GM21447 (cell line): ENCODE measurements at regions not wholly inside any gene's neighbourhood (a gene's known extent, or its start where the extent isn't known, plus 50 kb on each side); places are given as distances from the start of the nearest gene placed in this dataset.

Experiments
- ATAC-seq: cut with Tn5 transposase; IDR thresholded peaks from one replicate; pipeline ENCODE4 v1.9.1; 2021; ENCODE audit not compliant: unreplicated experiment

- no peak for ATAC-seq
Observed at GRCh38 chr21:15151385-15152103, 86.7 kb upstream of the NRIP1 start.

DNA sequence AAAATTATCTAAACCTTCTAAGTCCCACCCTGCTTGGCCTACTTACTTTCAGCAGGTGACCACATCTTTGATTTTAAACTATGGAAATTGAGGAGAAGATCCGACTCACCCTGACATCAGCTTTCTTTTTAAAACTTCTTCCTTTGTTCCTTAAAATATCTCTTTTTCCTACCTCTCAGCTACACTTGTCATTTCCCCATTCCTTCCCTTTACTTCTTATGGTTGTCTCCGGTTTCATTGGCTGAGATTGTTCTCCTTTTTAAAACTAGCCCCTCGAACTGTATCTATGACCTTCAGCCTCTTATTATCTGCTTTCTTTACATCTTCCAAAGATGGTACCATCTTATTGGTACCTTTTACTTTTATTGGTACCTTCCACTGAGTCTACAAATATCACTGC, 87.8 kb upstream of the NRIP1 start:
- ATAC-seq = no peak

DNA sequence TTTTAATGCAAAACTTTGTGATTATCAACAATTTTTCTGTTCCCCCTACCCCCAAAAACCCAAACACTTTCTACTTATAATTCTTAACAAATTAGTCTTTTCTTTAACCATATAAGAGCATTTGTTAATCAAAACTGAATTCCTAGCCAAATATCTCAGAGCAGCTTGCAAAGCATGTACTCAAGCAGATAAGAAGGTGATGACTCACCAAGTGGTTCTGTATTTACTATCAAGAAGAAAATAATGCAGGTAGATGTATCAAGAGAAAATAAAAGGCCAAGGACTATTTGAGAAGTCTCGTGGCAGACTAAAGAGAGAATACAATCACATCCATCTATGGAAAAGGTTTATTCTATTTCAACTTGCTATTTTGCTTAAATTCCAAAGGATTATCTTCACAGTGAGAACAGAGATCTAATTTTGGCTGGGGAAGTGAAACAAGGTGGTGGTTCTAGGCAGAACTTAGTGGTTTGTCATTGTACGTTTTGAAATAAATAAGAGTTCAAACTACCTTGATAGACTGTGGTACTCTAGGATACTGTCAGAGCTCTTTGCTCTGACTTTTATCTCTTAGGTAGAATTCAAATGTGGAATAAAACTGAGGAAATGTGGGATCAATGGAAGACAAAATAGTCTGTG, 94.7 kb upstream of the NRIP1 start:
- peak; percentile 76 for ATAC-seq

- no peak for ATAC-seq
Observed at GRCh38 chr21:15160136-15160535, 95.3 kb upstream of the NRIP1 start.

GRCh38 chr21:15162921-15163320, 98.1 kb upstream of the NRIP1 start:
- no peak for ATAC-seq

DNA sequence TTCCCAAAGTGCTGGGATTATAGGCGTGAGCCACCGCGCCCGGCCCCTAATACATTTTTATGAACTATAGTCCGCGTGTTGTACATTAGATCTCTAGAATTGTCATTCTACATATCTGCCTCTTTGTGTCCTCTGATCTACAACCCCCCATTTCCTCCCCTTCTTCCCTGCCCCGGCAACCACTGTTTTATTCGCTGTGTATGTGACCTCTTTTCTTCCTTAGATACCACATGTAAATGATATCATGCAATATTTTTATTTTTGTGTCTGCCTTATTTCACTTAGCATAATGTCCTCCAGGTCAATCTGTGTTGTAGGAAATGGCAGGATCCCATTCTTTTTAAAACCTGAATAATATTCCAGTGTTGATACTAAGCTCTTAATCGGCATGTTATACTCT, 99.5 kb upstream of the NRIP1 start:
- no peak for ATAC-seq

DNA sequence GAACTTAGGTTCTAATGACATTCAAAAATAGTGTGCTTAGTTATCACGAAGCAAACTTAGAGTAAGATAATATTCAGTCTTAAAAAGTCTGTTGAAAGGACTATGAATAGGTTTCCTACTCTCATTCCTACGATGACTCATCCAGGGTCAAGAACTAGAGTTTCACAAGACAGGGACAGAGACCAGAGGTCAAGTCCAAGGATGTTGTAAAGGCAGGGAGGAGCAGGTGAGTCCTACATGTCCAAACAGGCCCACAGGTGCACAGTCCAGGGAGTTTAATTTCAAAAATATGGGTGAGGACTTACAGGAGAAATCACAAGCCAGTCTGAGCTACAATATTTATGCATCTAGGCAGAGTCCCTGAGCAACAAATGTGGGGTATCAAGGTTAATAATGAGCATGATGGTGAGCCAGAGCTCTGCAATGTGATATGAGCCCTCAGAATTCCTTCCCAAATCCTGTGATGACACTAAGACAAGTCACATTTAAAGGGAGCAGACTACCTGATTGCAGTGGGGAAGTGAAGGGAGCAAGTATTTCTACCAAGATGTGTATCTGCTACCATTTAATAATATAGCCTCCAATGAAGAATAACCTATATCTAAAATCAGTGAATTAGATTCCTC, 100.0 kb upstream of the NRIP1 start:
- no peak for ATAC-seq

DNA sequence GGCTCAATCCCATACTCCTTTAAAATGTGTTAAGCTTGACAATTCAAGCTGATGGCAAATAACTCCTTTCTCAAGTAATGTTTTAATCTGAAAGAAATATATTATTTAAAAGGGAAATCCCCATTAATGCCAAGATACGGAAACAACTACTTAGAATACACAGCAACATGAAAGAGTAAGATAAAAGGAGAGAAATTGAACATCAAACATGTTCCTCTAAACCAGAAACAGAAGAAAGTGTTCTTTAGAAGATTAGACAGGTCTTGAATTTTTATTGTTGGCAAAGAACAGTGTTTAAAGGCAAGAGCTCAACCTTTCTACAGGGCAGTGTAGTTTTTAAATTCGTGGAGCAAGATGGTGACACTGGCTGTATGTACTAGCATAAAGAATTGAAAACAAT, 105.8 kb upstream of the NRIP1 start:
- no peak for ATAC-seq

DNA sequence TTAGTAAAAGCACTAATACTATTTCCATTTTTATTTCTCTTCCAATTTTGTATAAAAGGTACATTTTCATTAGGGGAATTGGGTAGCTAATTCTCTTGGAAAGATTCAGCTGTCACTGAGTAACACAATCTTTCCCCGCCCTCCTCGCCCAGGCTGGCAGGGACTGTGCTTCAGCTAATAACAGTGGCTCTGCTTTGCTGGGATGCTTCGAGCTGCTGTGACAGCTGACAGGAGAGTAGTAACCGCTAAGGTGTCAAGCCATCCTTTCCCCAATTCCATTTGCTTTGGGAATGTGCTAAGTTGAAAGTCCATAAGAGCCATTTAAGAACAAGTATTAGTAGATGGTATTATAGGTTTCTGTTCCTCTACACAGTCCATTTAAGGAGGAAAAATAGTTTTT, 106.7 kb upstream of the NRIP1 start:
- ATAC-seq = no peak

DNA sequence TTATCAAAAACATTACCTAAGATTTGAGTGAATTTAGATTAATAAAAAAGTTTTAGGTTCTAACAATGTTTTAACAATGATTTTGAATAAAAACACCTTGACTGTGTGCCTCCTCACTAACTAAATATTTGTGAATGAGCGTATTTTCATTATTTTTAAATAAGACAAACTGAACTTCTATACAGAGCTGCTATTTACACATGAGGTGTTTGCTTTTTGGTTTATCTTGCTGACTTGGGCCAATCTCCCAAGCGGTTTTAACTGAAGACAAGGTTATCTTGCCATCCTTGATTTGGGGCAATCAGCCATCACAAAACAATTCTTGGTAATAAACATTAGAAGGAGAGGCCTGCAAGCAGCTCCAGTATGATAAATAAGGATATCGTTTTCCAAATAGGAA, 108.2 kb upstream of the NRIP1 start:
- ATAC-seq = no peak

DNA sequence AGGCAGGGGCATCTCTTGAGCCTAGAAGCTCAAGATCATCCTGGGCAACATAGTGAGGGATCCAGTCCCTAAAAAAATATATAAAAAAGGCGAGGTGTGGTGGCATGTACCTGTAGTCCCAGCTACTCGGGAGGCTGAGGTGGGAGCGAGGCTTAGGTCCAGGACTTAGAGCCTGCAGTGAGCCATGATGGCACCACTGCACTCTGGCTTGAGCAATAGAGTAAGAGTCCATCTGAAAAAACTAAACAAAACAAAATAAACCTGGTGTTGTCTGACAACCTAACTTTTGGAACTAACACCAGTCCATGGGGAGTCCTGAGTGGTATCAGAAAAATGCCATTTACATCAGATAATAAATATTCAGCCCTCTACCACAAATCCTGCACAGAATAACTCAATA, 110.1 kb upstream of the NRIP1 start:
- ATAC-seq = no peak

DNA sequence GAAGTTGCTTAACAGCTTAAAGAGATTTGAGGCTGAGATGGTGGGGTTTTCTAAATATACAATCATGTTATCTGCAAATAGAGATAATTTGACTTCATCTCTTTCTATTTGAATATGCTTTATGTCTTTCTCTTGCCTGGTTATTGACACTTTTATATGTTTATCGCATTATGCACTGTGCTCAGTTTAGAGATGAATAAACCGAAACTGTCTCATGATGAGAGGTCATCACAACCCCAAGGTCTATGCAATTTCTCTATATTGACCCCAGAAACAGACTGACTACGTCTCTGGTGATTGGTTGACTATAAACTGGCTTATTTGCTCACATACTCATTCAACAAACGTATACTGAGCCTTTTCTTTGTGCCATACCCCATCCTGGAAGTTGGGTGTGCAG, 117.9 kb upstream of the NRIP1 start:
- no peak for ATAC-seq

- ATAC-seq = no peak
Observed at GRCh38 chr21:15183813-15184257, 119.0 kb upstream of the NRIP1 start.

DNA sequence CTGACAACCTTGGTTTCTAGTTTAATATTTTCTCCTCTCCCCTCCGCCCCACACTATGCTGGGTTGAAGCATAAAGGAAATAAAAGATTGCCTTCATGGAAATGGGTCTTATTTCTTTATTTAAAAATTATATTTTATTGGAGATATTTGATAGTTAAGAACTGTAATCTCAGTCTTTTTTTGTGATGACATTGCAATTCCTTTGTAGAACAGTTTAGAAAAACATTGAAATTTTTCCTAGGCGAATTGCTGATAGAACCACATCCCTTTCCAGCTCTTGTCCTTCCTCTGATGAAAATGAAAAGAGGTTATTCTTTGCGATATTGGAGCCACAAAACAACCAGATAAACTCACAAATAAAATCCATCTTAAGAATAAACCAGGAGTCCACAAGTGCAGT, 125.6 kb upstream of the NRIP1 start:
- no peak for ATAC-seq

DNA sequence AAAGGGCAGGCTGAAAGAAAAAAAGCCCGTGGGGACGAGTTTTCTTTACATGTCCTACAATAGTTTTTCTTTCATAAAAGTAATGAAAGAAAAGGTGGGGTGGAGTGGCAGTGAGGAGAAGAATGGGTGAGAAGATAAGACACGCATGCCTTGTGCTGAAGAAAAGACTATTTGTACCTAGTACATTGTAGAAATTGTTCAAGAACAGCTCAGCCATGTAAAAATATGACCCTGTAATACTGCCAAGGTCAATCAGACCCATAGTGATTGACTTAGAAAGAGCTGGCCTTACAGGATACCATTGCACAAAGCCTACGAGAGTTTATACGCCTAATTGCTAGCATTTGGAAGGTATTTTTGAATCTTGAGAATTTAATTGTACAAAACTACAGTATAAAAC, 126.0 kb upstream of the NRIP1 start:
- no peak for ATAC-seq

GRCh38 chr21:15191342-15191741, 126.5 kb upstream of the NRIP1 start:
- no peak for ATAC-seq

DNA sequence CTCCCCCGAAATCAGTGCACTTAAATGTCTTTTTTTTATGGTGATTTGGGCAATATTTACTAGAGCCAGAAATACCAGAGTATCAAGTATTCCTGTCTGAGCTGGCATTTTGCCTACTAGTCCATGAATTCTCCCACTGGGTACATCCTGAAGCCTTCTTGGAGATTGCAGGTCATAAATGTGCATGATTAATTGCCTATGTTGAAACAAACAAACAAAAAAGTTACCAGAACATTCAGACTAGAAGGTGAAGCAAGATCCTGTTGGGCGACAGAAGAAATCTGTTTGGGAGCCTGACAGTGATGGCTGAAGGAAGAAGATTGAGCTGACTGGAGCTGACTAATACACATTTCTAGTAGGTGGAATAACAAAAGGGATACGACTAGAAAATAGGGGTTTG, 127.4 kb upstream of the NRIP1 start:
- no peak for ATAC-seq

- ATAC-seq = no peak
Observed at GRCh38 chr21:15193937-15194336, 129.1 kb upstream of the NRIP1 start.

DNA sequence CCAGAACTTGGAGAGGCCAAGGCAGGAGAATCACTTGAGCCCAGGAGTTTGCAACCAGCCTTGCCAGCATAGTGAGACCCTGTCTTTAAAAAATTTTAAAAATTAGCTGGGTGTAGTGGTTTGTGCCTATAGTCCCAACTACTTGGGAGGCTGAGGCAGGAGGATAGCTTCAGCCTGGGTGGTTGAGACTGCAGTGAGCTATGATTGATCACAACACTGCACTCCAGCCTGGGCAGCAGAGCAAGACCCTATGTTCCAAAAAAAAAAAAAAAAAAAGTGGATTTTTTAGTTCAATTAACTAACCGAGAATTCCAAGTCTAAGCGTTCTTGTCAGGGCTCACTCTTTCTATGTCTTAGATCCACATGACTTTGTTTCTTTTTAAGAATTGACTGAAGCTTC, 130.3 kb upstream of the NRIP1 start:
- ATAC-seq = no peak

- ATAC-seq = no peak
Observed at GRCh38 chr21:15195768-15196167, 131.0 kb upstream of the NRIP1 start.

GRCh38 chr21:15197696-15198095, 132.9 kb upstream of the NRIP1 start:
- no peak for ATAC-seq
